ENCODE measurements at regions not wholly inside any gene's neighbourhood (a gene's known extent, or its start where the extent isn't known, plus 50 kb on each side); places are given as distances from the start of the nearest gene placed in this dataset.

DNA sequence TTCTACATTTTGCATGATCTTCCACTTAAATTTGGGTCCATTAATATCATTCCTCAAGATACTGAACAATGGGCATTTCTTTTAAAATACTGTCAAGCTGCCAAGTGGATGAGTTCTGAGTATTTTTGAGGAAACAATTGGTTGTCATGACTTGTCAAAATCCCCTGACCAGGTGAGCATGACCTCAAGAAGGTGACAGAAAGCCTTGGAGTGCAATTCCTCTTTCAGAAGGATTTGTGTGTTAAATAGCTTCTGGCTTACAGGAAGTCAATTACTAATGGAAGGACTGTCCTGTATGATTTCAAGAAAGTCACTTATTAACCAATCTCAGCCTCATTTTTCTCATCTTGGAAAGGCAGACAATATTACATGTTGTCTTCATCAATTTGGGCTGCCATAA lies 460.6 kb downstream of the TSN start:
- DNase-seq (ENCODE audit: low read depth), result no peak

- DNase-seq (ENCODE audit: low read depth), result no peak
Observed at GRCh38 chr2:122216901-122217300, 461.4 kb downstream of the TSN start.

GRCh38 chr2:122218596-122218995 lies 463.1 kb downstream of the TSN start:
- no peak for DNase-seq (ENCODE audit: low read depth)

GRCh38 chr2:122219504-122219903 lies 464.1 kb downstream of the TSN start:
- no peak for DNase-seq (ENCODE audit: low read depth)

- no peak for DNase-seq (ENCODE audit: low read depth)
Observed at GRCh38 chr2:122221665-122222064, 466.2 kb downstream of the TSN start.

GRCh38 chr2:122231296-122231695 lies 475.8 kb downstream of the TSN start:
- DNase-seq (ENCODE audit: low read depth), result no peak

- DNase-seq (ENCODE audit: low read depth), result no peak
Observed at GRCh38 chr2:122233372-122233771, 477.9 kb downstream of the TSN start.

DNA sequence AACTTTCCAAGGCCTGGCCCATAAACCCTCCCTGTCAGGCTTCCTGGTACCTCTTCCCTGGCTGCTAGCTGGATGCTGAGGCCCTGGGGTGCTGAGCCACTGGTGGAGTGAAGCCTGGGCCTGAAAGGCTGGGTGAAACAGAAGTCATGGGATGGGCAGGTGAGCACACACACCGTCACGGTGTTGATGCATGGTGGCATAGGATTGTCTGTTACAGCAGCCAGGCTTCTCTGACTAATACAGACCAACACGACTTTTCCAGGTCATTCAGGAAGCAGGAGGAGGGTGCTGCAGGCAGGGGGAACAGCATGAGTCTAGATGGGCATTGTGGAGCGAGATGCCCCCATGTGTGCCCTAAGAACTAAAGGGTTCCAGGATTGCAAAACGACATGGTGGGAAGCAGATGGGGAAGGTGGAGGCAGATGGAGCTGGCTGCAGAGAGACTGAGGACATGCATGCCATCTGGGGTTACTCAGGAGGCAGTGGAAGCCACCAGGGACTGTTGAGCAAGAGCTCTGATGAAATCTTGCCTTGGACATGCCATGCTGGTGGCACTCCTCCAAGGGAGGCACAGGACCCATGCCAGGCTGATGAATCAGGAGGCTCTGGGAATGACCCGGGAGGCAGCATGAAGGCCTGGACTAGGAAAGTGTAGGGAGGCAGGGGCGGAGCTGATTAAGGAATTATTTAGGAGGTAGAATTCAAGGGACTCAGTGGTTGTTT lies 480.9 kb downstream of the TSN start:
- no peak for DNase-seq (ENCODE audit: low read depth)

DNA sequence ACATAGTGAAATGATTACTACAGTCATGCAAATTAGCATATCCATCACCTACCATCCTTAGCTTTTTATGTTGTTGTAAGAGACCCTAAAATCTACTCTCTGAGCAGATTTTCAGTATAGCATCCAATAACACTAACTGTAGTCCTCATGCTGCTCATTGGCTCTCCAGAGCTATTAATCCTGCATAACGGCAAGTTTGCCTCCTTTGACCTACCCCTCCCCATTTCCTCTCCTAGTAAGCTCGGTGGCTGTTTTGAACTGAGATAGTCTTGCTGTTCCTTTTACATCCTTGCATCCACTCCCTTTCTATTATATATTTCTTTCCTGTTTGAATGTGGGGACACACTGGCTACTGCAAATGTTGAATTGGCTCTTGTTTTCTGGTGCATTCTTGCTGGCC lies 481.5 kb downstream of the TSN start:
- DNase-seq (ENCODE audit: low read depth), result no peak

GRCh38 chr2:122237450-122237849 lies 482.0 kb downstream of the TSN start:
- no peak for DNase-seq (ENCODE audit: low read depth)

GRCh38 chr2:122238006-122238559 lies 482.6 kb downstream of the TSN start:
- DNase-seq (ENCODE audit: low read depth), result no peak

GRCh38 chr2:122239440-122239839 lies 484.0 kb downstream of the TSN start:
- no peak for DNase-seq (ENCODE audit: low read depth)

DNA sequence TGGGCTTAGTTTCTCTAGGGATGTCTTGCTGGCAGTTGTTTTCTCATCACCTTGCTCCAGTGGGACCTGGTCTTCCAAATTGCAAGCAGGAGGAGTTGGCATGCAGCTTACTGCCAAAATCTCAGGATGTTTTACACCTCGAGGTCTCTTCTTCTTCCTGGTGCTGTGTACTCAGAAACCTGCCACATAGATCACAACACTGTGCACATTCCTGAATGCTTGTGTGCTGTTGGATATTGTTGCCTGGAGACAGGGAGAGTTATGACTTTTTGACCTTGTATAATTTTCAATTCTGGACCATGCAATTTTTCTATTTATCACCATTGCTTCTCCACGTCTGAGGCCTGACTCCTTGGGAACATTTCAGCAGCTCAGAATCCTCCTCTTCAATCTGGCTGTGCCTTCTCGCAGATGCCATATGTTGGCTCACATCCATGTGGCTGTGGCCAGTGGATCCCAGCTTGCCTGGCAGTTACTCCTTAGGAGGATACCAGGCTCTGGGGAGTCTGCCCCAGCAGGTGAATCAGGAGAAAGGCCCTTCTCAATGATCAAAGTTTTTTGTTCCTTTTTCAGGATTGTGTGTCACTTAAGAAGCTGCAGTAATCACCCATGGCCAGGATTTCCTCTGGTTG lies 489.3 kb downstream of the TSN start:
- DNase-seq (ENCODE audit: low read depth), result no peak

- no peak for DNase-seq (ENCODE audit: low read depth)
Observed at GRCh38 chr2:122249673-122250072, 494.2 kb downstream of the TSN start.

- DNase-seq (ENCODE audit: low read depth), result no peak
Observed at GRCh38 chr2:122251158-122251557, 495.7 kb downstream of the TSN start.

DNA sequence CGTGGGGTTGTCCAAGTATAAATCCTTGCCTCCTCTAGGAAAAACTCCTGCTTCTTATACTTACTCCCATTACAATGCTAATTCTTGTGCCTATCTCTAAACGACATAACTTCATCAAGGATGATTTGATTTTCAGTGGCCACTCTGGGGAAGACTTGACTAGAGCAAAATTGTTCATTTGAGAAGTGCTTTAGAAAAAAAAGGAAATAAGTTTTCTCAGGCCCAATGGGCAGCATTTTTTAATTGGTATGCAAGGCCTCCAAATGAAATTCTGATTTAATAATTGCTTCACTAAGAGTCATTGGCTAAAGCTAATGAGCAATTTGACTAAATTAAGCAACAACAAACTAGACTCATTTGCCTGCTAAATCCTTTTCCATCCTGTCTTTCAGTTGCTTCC lies 496.1 kb downstream of the TSN start:
- DNase-seq (ENCODE audit: low read depth), result no peak

DNA sequence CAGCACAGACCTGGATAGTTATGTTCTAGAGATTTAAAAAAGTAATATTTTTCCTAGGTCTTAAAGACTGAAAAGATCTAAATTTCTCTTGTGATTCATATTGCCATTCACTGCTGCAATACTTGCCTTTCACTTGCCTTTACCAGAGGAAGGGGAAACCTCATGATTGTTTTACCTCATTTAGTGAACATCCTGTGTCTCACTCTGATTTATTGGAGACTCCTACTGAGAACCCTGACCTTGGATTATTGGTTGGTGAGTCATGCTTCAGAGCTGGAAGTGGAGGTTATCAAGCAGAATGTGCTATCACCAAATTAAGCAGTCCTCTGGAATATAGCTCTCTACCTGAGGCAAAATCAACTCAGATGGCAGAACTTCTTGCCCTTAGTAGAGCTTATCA lies 500.5 kb downstream of the TSN start:
- no peak for DNase-seq (ENCODE audit: low read depth)

DNA sequence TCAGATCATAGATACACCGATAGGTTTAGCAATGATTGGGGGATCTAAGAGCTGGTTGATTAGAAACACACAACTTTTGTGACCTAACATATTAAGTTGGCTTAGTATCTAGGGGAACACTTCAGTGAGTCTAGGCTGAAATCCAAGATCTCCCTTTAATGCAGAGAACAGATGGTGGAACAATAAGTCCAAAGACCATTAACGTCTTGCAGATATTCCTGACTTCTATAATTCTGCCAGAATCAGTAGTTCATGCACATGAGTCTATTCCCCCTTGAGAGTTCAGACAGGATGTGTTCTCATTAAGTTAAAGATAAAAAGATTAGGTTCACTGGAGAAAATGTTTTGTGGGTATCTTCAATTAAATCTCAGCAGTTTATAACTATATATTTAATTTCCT lies 506.5 kb downstream of the TSN start:
- DNase-seq (ENCODE audit: low read depth), result no peak

- no peak for DNase-seq (ENCODE audit: low read depth)
Observed at GRCh38 chr2:122263746-122264145, 508.3 kb downstream of the TSN start.

- DNase-seq (ENCODE audit: low read depth), result no peak
Observed at GRCh38 chr2:122266636-122267035, 511.2 kb downstream of the TSN start.

- no peak for DNase-seq (ENCODE audit: low read depth)
Observed at GRCh38 chr2:122267947-122268346, 512.5 kb downstream of the TSN start.

DNA sequence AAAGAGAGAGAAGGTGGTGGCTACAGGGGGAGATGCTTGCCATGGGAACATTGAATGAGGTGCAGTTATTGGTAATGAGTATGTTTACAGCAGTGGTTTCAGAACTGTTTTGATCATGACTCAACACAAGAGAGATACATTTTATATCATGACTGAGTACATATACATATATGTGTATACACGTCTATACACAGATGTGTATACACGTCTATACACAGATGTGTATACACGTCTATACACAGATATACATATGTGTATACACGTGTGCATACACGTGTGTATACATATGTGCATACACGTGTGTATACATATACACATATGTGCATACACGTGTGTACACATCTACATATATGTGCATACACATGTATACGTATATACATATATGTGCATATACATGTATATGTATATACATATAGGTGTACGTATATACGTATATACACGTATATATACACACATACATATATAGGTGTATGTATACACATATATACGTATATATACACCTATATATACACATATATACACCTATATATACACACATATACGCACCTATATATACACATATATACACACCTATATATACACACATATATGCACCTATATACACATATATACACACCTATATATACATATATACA lies 518.5 kb downstream of the TSN start:
- DNase-seq (ENCODE audit: low read depth), result peak; percentile 2

DNA sequence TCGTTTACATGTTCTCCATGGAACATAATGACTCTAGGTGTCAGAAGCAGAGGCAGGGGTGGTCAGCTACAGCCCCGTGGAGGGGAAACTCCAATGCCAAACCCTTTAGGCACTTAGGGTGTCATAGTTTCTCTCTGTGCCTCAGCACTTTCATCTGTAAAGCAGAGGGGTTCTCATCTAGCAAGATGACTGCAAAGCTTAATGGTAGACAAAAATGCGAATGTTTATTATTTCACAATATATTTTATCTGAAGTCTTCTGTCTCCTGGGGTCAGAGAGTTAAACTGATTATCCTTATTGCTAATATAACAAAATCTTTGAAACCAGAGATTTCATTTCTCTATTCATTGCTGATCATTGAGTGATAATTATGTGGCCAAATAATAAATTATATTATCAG lies 522.5 kb downstream of the TSN start:
- no peak for DNase-seq (ENCODE audit: low read depth)

All from LHCN-M2 (cell line).